NK-92 treated with Interleukin-12 subunit alpha and Interleukin-12 subunit beta, amount 100 ng/mL, for 24 hours (cell line): ENCODE measurements at regions not wholly inside any gene's neighbourhood (a gene's known extent, or its start where the extent isn't known, plus 50 kb on each side); places are given as distances from the start of the nearest gene placed in this dataset.

Experiments
- DNase-seq: peaks from one replicate; lab custom pipeline; 2025; lab: John Stamatoyannopoulos, UW

- no peak for DNase-seq
Observed at GRCh38 chr1:30638086-30638485, 85.3 kb downstream of the MATN1 start.

DNA sequence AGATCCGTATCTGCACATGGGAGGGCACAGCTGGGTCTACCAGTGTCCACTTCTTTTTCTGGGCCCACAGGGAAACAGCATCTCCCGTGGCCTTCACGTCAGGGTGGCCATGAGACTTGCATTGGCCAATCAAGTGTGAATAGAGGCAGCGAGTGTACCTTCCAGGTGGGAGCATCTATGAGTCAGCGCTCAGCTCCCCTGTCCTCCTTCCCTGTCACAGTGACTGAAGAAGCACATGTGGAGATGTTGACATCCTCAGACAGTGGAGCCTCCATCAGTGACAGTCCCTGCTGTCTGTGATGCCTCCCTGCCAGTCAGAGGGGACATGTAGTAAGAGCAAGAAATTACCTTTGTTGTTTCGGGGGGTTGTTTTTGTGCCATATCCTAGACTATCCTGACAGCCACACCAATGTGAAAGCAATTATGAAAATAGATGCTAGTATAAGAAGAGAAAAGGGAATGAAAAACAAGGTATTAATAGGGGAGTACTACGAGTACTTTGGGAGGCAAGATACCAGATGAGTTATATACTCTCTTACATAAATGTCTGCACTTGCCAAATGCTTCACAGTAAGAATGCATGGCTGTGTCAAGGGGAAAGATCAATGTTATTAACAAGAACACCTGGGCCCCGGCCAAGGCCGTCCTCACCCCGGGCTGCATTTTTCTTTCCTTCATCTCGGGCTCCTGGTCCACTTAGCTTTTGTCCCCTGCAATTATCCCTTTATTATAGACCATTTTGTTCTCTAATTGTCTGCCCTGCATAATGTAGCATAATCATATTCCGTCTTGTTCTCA is 86.0 kb downstream of the MATN1 start:
- DNase-seq = no peak

DNA sequence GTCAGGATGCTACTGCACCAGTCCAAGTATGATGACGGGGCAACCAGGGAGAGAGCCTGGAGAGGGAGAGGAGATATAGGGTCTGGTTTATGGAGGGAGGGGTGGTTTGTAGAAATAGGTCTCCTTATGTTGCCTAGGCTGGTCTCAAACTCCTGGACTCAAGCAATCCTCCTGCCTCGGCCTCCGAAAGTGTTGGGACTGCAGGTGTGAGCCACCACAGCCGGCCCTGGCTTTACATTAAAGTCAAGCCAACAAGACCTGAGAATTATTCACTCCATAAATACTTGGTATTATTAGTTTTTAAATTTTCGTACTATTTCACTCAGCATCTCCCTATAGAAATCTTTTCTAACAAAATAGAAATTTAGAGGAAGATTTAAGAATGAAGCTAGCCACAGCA is 86.8 kb downstream of the MATN1 start:
- no peak for DNase-seq

DNA sequence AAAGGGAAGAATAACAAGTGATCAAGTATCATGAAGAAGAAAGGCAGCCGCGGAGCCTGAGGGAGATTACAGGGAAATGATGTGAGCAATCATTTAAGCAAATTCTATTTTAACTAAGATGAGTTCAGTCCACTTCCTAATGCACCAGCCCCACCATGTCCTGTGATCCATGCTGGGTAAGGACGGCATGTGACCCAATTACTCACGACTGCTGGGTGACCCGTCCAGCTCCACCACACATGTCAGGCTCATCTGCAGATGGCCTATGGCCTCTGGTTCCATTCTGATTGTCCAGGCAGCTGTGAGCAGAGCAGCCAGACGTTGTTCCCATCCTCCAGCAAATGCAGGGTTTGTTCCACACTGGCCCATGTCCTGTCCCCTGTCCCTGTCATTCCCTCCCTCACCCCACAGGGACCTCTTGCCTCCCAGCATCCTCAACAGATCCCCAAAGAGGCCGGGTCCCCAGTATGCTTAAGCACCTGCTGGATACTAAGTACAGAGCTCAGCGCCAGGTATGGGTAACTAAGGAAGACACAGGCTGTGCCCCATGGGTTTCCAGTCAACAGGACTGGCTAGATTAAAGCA is 87.9 kb downstream of the MATN1 start:
- DNase-seq = no peak

- no peak for DNase-seq
Observed at GRCh38 chr1:30634507-30634906, 88.9 kb downstream of the MATN1 start.

GRCh38 chr1:30633294-30633693 is 90.1 kb downstream of the MATN1 start:
- no peak for DNase-seq

- no peak for DNase-seq
Observed at GRCh38 chr1:30632481-30632880, 90.9 kb downstream of the MATN1 start.

DNA sequence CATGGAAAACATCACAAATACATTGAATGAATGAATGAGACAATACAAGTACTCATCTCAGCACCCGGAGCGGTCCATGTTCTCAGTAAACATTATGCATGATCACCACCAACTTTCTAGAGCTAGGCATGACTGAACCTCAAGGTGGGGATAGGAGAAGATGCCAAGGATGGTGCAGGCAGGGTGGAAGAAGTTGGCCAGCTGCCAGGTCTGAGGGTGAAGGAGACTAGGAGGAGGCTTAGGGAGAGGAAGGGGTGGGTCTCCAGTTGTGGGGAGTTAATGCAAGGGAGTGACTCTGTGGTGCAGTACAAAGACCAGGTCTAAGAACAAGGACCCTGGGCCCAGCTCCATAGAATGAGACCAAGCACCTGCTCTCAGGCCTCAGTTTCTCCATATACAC is 91.7 kb downstream of the MATN1 start:
- DNase-seq = no peak

DNA sequence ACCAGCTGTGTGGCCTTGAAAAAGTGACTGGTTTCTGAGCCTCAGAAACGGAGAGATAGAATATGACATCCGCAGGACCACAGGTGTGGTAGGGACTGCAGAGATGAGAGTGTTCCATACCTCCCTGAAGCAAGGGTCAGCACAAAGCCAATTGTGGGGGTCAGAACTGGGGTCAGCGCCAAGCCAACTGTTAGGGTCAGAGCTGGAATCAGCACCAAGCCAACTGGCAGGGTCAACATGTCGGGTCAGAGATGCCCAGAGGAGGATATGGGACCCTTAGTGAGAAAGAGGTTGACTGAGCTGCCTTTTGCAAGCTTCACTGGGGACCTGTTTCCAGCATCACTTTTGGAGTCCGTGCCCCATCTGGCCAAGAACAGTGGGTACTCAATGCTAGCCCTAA is 93.9 kb downstream of the MATN1 start:
- no peak for DNase-seq

- no peak for DNase-seq
Observed at GRCh38 chr1:30627994-30628393, 95.4 kb downstream of the MATN1 start.

- no peak for DNase-seq
Observed at GRCh38 chr1:30627206-30627605, 96.2 kb downstream of the MATN1 start.

DNA sequence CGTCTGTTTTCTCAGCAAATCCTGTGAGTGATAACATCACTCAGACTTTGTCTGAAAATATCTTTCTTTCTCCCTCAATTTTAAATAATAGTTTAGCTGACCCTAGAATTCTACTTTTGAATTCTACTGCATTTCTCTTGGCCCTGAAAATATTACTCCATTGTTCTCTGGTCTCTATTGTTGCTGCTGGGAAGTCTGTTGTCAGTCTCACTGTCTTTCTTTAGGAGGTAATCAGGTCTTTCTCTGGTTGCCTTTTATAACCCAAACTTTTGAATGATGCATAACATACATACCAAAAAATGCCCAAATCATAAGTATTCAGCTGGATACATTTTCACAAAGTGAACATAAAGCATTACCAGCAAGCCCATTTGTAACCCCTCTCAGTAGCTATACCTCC is 100.0 kb downstream of the MATN1 start:
- DNase-seq = no peak

DNA sequence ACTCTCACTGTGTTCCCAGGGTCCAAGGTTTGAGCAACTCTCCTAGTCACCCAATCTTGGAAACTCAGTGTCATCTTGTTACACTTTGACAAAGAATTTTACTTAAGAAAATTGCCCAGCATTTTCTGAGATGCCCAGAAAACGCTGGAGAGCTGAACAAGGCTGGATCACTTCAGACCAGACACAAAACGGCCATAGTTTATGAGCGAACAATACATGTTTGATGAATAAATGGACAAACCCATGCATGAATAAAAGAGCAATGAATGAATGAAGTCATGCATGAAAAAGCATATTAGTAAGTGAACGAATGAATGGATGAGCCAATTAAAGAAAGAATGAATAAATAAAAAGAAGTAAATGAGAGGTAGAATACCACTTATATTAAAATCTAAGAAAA is 103.8 kb downstream of the MATN1 start:
- DNase-seq = no peak

DNA sequence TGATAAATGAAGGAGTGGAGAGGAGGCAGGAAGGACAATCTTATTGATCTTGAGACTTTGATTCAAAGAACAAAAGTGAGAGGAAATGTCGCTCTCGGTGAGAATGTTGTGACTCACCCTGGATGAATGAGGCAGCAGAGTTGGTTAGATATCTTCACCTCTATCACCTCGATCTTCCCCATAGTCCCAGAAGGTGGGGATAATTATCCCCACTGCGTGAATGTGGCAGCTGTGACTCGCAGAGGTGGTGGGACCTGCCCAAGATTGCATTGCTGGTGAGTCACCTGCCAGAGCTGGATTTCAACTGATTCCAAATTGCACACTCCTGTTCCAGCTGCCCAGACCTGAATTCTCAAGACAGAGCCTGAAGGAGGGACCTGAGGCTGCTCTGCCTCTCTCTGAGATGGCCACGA is 105.0 kb downstream of the MATN1 start:
- no peak for DNase-seq

DNA sequence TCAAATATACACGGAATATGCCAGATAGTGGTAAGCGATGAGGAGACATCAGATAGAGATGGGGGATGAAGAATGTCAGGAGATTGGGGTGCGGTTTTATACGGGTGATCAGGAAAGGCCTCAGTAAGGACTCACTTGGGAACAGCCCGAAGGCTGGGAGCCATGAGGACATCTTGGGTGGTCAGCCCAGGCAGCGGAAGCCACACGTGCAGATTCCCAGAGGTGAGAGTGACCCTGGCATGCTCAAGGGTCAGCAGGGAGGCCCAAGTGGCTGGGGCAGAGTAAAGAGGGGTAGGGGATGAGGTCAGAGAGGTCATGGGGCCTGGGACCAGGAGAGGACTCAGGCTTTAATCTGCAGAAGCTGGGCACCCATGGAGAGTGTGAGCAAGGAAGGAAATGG is 106.6 kb downstream of the MATN1 start:
- no peak for DNase-seq

- DNase-seq = no peak
Observed at GRCh38 chr1:30615816-30616590, 107.4 kb downstream of the MATN1 start.

DNA sequence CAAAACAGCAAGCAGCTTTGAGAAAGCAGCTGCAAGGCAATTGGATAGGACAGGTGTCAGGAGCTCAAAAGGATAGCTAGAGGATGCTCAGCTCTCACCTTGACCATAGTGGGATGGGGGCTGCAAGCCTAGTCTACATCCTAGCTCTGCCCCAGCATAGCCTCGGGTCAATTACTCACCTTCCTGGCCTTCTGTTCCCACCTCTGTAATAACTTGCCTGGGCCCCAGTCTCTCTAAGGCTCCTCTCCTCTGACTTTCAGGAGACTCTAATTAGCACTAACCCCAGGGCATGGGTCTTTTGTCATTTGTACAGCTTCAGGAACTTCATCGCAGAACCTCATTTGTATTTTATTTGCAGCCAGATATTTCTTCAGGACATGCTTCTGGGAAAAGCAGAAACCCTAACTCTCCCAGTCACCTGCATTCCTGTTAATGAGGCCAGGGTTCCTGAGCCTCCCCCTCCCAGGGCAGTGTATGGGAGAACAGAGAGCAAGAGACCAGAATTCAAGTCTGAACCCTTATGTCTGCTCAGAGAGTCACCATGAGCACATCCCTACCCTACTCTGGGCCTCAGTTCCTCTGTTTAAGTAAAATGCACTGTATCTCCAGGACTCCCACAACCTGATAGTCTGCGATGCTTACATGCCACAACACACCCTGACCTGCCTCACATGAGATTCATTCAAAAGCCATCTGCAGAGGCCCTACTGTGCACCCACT is 108.1 kb downstream of the MATN1 start:
- no peak for DNase-seq

- DNase-seq = no peak
Observed at GRCh38 chr1:30613188-30613587, 110.2 kb downstream of the MATN1 start.

- DNase-seq = no peak
Observed at GRCh38 chr1:30612536-30613065, 110.8 kb downstream of the MATN1 start.

- DNase-seq = no peak
Observed at GRCh38 chr1:30611741-30612309, 111.6 kb downstream of the MATN1 start.

DNA sequence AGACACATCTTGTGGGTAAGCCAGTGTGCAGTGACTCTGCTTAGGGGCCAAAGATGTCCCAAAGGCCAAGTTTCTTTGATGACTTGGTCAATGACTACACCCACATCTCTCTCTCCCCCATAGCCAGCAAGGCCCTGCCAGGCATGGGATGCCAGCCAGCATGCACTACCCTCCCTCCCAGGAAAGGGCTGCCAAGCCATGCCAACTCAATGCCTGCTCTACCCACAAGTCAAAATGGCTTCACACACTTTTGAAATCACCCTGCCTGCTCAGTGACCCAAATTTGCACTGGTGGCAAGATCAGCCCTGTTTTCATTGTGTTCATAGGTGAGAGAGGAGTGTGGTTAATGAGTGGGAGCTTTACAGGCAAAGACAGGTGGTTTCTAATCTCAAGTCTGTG is 112.5 kb downstream of the MATN1 start:
- no peak for DNase-seq

DNA sequence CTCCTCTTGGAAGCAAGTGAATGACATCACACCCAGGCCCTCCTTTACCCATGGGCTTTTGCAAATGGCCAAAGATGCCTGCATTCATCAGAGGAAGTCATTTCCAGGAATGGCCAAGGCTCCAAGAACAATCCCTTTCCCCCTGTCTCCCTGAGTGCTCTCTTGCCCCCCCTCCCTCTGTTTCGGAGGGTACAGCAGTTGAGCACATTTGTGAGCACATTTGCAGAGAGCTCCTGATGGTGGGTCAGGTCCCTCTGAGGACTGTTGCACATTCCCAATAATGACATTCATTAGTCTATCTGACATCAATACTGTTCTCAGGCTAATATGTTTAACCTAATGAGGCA is 113.4 kb downstream of the MATN1 start:
- no peak for DNase-seq
